ENCODE measurements at regions not wholly inside any gene's neighbourhood (a gene's known extent, or its start where the extent isn't known, plus 50 kb on each side); places are given as distances from the start of the nearest gene placed in this dataset.

DNA sequence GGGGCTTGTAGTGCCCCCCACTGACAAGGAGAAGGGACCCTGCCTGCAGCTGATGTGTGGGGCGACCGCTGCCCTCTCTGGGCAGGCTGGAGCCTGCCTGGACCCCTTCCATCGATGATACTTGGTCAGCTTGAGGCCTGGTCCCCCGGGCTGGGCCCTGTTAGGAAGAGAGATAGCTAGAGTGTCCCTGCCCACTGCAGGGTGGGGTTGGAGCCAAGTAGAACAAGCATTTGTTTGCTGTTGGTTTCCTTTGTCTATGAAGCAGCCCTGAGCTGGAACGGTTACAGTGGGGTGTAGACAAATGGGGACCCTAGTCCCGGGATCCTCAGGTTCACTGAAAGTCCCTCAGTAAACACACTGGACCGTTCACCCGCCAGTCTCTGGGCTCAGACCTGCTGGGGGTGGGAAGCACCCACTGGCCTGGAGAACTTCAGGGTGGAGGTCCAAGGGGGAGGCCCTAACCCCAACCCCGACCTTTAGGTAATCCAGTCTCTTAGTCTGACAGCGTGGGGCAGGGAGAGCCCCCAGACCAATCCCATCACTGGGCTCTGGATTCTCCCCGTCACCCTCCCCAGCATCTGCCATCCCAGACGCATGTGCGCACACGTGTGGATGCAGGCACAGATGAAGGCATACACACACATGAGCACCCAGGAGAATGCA is 204.8 kb upstream of the ZNF536 start:
- TF ChIP-seq TEAD4 (IDR thresholded peaks at IDR 0.05; ENCODE audit: borderline replicate concordance, insufficient read depth) (no peak), NFIC (IDR thresholded peaks at IDR 0.05; ENCODE audit: borderline replicate concordance) (no peak), YY1 (IDR thresholded peaks at IDR 0.05; ENCODE audit: low read depth) (no peak), CHD2 (IDR thresholded peaks at IDR 0.05; ENCODE audit: low read length, partially characterized antibody) (no peak), FOXJ3 (CRISPR knock-in tag; IDR thresholded peaks at IDR 0.05) (no peak), RFX5 (IDR thresholded peaks at IDR 0.05; ENCODE audit: low read length) (no peak), MEF2A (IDR thresholded peaks at IDR 0.05; ENCODE audit: borderline replicate concordance, low read depth) (no peak), RXRA (IDR thresholded peaks at IDR 0.05; ENCODE audit: borderline replicate concordance, low read depth) (no peak), FOSL2 (IDR thresholded peaks at IDR 0.05; ENCODE audit: borderline replicate concordance, low read depth) (no peak), SIN3A (IDR thresholded peaks at IDR 0.05; ENCODE audit: borderline replicate concordance, low read depth, low read length) (no peak), POLR2AphosphoS5 (IDR thresholded peaks at IDR 0.05; ENCODE audit: low read depth, low read length) (no peak), EZH2phosphoT487 (IDR thresholded peaks at IDR 0.05; ENCODE audit: borderline replicate concordance, low read depth) (no peak), JUND (IDR thresholded peaks at IDR 0.05) (no peak), NRF1 (IDR thresholded peaks at IDR 0.05; ENCODE audit: low read depth, low read length) (no peak)
- TF ChIP-seq, protein P1, sequence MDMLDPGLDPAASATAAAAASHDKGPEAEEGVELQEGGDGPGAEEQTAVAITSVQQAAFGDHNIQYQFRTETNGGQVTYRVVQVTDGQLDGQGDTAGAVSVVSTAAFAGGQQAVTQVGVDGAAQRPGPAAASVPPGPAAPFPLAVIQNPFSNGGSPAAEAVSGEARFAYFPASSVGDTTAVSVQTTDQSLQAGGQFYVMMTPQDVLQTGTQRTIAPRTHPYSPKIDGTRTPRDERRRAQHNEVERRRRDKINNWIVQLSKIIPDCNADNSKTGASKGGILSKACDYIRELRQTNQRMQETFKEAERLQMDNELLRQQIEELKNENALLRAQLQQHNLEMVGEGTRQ (IDR thresholded peaks at IDR 0.05; ENCODE audit: borderline replicate concordance, low read depth, low read length): no peak
- TF ChIP-seq, protein P2, sequence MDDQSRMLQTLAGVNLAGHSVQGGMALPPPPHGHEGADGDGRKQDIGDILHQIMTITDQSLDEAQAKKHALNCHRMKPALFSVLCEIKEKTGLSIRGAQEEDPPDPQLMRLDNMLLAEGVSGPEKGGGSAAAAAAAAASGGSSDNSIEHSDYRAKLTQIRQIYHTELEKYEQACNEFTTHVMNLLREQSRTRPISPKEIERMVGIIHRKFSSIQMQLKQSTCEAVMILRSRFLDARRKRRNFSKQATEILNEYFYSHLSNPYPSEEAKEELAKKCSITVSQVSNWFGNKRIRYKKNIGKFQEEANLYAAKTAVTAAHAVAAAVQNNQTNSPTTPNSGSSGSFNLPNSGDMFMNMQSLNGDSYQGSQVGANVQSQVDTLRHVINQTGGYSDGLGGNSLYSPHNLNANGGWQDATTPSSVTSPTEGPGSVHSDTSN (IDR thresholded peaks at IDR 0.05): no peak
- TF ChIP-seq, protein P3, sequence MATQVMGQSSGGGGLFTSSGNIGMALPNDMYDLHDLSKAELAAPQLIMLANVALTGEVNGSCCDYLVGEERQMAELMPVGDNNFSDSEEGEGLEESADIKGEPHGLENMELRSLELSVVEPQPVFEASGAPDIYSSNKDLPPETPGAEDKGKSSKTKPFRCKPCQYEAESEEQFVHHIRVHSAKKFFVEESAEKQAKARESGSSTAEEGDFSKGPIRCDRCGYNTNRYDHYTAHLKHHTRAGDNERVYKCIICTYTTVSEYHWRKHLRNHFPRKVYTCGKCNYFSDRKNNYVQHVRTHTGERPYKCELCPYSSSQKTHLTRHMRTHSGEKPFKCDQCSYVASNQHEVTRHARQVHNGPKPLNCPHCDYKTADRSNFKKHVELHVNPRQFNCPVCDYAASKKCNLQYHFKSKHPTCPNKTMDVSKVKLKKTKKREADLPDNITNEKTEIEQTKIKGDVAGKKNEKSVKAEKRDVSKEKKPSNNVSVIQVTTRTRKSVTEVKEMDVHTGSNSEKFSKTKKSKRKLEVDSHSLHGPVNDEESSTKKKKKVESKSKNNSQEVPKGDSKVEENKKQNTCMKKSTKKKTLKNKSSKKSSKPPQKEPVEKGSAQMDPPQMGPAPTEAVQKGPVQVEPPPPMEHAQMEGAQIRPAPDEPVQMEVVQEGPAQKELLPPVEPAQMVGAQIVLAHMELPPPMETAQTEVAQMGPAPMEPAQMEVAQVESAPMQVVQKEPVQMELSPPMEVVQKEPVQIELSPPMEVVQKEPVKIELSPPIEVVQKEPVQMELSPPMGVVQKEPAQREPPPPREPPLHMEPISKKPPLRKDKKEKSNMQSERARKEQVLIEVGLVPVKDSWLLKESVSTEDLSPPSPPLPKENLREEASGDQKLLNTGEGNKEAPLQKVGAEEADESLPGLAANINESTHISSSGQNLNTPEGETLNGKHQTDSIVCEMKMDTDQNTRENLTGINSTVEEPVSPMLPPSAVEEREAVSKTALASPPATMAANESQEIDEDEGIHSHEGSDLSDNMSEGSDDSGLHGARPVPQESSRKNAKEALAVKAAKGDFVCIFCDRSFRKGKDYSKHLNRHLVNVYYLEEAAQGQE (IDR thresholded peaks at IDR 0.05; ENCODE audit: low read depth, low read length): no peak
- TF ChIP-seq, protein P4, sequence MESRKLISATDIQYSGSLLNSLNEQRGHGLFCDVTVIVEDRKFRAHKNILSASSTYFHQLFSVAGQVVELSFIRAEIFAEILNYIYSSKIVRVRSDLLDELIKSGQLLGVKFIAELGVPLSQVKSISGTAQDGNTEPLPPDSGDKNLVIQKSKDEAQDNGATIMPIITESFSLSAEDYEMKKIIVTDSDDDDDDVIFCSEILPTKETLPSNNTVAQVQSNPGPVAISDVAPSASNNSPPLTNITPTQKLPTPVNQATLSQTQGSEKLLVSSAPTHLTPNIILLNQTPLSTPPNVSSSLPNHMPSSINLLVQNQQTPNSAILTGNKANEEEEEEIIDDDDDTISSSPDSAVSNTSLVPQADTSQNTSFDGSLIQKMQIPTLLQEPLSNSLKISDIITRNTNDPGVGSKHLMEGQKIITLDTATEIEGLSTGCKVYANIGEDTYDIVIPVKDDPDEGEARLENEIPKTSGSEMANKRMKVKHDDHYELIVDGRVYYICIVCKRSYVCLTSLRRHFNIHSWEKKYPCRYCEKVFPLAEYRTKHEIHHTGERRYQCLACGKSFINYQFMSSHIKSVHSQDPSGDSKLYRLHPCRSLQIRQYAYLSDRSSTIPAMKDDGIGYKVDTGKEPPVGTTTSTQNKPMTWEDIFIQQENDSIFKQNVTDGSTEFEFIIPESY (IDR thresholded peaks at IDR 0.05; ENCODE audit: borderline replicate concordance, low read depth): no peak
- TF ChIP-seq, protein P5, sequence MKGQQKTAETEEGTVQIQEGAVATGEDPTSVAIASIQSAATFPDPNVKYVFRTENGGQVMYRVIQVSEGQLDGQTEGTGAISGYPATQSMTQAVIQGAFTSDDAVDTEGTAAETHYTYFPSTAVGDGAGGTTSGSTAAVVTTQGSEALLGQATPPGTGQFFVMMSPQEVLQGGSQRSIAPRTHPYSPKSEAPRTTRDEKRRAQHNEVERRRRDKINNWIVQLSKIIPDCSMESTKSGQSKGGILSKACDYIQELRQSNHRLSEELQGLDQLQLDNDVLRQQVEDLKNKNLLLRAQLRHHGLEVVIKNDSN (IDR thresholded peaks at IDR 0.05; ENCODE audit: borderline replicate concordance, low read depth): no peak
- CTCF ChIA-PET: no interaction called here
- Histone ChIP-seq H3K9me3 (no peaks in the 10 kb centered on the region), H3K36me3 (replicated peaks in 1 of 2; ENCODE audit: control insufficient read depth in 1 of 2, insufficient read depth in 2 of 2, low read length in 1 of 2) (no peaks in the 10 kb centered on the region), H3K4me2 (no peak overlapping the region), H3K4me1 (ENCODE audit: control insufficient read depth in 1 of 2, insufficient read depth in 2 of 2, low read depth in 1 of 2, low read length in 1 of 2) (no peaks in the 10 kb centered on the region; a peak in 1 of 4 replicates), H4K20me1 (ENCODE audit: insufficient read depth) (no peaks in the 10 kb centered on the region), H3K27me3 (ENCODE audit: insufficient read depth) (no peaks in the 10 kb centered on the region), H3K9ac (no peak overlapping the region), H3K9me2 (no peaks in the 10 kb centered on the region), H3F3A (replicated peaks; ENCODE audit: insufficient read depth) (no peaks in the 10 kb centered on the region), H3K4me3 (ENCODE audit: low read depth in 2 of 2, low read length in 1 of 2) (no peak overlapping the region), H3K27ac (ENCODE audit: low read depth in 2 of 2, low read length in 1 of 2) (no peak overlapping the region), H2AFZ (ENCODE audit: low read depth) (no peak overlapping the region), H3K79me2 (ENCODE audit: insufficient read depth) (no peaks in the 10 kb centered on the region)
- WGBS (ENCODE audit: low lambda C conversion rate): 47% methylated on average over 8 of the region's 14 CpGs
- no peak for DNase-seq
- POLR2A ChIA-PET: no interaction called here

Measured in SK-N-SH (cell line).